ENCODE measurements at regions not wholly inside any gene's neighbourhood (a gene's known extent, or its start where the extent isn't known, plus 50 kb on each side); places are given as distances from the start of the nearest gene placed in this dataset.

DNA sequence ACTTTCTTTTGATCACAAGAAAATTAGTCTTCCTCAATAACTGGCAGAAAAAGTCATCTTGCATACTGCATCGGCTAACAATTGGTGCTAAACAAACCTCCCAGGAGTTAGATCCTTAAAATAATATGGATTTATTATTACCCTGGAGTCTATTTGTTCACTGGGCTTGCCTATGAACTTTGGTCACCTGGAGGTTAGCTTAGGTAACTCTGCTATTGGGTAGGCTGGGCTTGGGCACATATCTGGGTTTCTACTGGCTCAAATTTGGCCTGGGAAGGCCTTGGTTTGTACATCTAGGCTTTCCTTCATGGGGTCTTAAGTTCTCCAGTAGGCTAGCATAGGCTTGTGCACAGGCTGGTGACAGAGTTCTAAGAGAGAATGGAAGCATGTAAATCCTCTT lies 279.9 kb downstream of the RASEF start:
- DNase-seq (ENCODE audit: low read depth): no peak
- TF ChIP-seq CTCF (IDR thresholded peaks at IDR 0.05; ENCODE audit: control insufficient read depth, extremely low read depth, insufficient read depth): no peak

DNA sequence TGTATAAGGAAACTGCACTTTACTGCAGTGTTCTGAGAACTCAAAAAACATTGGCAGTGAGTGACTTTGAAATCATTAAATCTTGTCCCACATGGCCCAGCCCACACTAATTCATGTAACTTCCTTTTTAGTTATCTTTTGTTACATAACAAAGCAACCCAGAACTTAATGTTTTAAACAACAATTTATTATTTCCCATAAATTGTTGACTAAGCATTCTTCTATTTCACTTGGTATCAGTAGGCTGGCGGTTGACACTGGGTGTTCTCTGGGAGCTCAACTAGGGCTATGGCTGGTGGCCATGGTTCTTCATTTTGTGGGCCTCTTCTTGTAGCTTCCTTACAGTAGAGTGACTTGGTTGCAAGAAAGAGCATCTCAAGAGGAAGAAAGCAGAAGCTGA lies 278.4 kb downstream of the RASEF start:
- DNase-seq (ENCODE audit: low read depth): no peak
- TF ChIP-seq CTCF (IDR thresholded peaks at IDR 0.05; ENCODE audit: control insufficient read depth, extremely low read depth, insufficient read depth): no peak
- H3K4me3 ChIP-seq (ENCODE audit: low read depth, low read length): no peak overlapping the region

More for the DNA sequence above, 279.9 kb downstream of the RASEF start:
- H3K4me3 ChIP-seq (ENCODE audit: low read depth, low read length): no peak overlapping the region

DNA sequence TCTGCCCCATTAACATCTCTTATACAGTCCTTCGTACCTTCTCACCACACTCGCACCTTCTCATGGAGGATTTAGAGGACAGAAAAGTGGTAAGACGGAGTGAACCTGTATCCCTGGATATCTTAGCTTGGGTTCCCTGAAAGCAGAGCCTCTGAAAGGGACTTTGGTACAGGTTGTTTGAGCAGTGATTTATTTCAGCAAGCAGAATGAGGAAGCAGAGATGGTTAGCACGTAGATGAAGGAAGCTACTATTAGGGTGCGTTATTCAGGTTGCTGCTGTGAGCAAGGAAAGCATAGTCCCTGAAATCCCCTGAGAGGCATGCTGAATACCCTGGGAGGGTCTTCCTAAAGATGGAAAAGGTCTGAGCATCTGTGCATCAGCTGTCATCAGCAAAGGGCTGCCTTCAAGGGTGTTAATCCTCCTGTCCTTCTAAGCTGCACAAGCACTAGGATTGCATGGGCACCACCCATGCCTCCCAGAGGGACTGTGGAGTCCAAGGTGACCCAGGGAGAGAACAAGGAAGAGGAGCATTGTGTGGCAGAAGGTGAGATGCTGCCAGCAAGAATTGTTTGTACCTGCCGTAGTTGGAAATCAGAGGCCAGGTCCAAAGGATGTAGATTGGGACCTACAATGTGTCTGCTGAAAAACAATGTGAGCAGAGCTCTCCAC lies 273.7 kb downstream of the RASEF start:
- DNase-seq (ENCODE audit: low read depth): no peak
- TF ChIP-seq CTCF (IDR thresholded peaks at IDR 0.05; ENCODE audit: control insufficient read depth, extremely low read depth, insufficient read depth): no peak
- no peak overlapping the region for H3K4me3 ChIP-seq (ENCODE audit: low read depth, low read length)

GRCh38 chr9:82790875-82791274 lies 272.1 kb downstream of the RASEF start:
- DNase-seq (ENCODE audit: low read depth): no peak
- TF ChIP-seq CTCF (IDR thresholded peaks at IDR 0.05; ENCODE audit: control insufficient read depth, extremely low read depth, insufficient read depth): no peak
- H3K4me3 ChIP-seq (ENCODE audit: low read depth, low read length): no peak overlapping the region

GRCh38 chr9:82791692-82792091 lies 271.2 kb downstream of the RASEF start:
- no peak for DNase-seq (ENCODE audit: low read depth)
- no peak for TF ChIP-seq CTCF (IDR thresholded peaks at IDR 0.05; ENCODE audit: control insufficient read depth, extremely low read depth, insufficient read depth)
- no peak overlapping the region for H3K4me3 ChIP-seq (ENCODE audit: low read depth, low read length)

- DNase-seq (ENCODE audit: low read depth): no peak
- H3K4me3 ChIP-seq (ENCODE audit: low read depth, low read length): no peak overlapping the region
- no peak for TF ChIP-seq CTCF (IDR thresholded peaks at IDR 0.05; ENCODE audit: control insufficient read depth, extremely low read depth, insufficient read depth)
These were observed 265.4 kb downstream of the RASEF start for GRCh38 chr9:82797534-82797933.

- no peak for DNase-seq (ENCODE audit: low read depth)
- no peak for TF ChIP-seq CTCF (IDR thresholded peaks at IDR 0.05; ENCODE audit: control insufficient read depth, extremely low read depth, insufficient read depth)
- no peak overlapping the region for H3K4me3 ChIP-seq (ENCODE audit: low read depth, low read length)
These were observed 263.7 kb downstream of the RASEF start for GRCh38 chr9:82799286-82799685.
